DOHH2 (cell line): ENCODE measurements at regions not wholly inside any gene's neighbourhood (a gene's known extent, or its start where the extent isn't known, plus 50 kb on each side); places are given as distances from the start of the nearest gene placed in this dataset.

Experiments used
- EZH2phosphoT487 ChIP-seq: fragments of 200-600 bp; sonication (generic); IDR thresholded peaks from 2 replicates; pipeline ENCODE4 v1.6.1; 2017; ENCODE audit warnings: borderline replicate concordance, mild to moderate bottlenecking, antibody characterized with exemption, low read length, moderate library complexity, mixed read lengths
- TF ChIP-seq, protein P1 (sequence below): fragments of 200-600 bp; sonication (generic); IDR thresholded peaks from one replicate; pipeline ENCODE4 v1.5.1; 2014; ENCODE audit warnings: antibody characterized with exemption, mild to moderate bottlenecking, low read depth, low read length; ENCODE audit not compliant: poor library complexity, severe bottlenecking

DNA sequence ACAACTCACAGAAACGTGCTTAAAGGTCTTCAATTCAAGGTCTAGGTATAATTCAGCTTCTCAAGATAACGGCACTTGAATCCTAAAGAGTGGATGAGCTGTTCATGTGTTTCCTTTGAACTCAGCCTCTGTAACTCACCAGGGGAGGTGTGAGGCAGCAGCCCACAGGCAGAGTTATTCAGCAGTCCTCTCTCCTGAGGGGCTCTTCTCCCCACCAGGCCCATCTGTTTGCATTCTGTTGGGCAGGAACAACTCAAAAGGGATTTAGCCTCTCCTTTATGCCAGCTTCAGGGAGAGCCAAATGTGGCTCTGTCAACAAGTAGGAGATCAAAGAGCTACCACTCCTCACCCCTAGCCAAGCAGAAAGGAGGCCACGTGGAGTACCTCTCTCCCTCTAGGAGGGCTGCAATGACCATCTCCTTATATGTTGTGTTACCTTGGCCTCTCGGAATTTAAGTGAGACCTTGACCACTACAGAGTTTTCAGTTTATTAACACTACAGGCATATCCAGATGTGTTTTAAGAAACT is 151.2 kb downstream of the SPATA18 start:
- TF ChIP-seq, protein P1, sequence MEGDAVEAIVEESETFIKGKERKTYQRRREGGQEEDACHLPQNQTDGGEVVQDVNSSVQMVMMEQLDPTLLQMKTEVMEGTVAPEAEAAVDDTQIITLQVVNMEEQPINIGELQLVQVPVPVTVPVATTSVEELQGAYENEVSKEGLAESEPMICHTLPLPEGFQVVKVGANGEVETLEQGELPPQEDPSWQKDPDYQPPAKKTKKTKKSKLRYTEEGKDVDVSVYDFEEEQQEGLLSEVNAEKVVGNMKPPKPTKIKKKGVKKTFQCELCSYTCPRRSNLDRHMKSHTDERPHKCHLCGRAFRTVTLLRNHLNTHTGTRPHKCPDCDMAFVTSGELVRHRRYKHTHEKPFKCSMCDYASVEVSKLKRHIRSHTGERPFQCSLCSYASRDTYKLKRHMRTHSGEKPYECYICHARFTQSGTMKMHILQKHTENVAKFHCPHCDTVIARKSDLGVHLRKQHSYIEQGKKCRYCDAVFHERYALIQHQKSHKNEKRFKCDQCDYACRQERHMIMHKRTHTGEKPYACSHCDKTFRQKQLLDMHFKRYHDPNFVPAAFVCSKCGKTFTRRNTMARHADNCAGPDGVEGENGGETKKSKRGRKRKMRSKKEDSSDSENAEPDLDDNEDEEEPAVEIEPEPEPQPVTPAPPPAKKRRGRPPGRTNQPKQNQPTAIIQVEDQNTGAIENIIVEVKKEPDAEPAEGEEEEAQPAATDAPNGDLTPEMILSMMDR, result no peak
- no peak for TF ChIP-seq EZH2phosphoT487
